C4-2B (cell line): ENCODE measurements at regions not wholly inside any gene's neighbourhood (a gene's known extent, or its start where the extent isn't known, plus 50 kb on each side); places are given as distances from the start of the nearest gene placed in this dataset.

Experiments
- ZFX ChIP-seq: fragments of 450-650 bp; IDR thresholded peaks from 2 replicates; pipeline ENCODE4 v1.6.1; 2017
- TF ChIP-seq, protein P1 (sequence below): fragments of 450-650 bp; conservative IDR thresholded peaks from 2 replicates; pipeline ENCODE4 v1.5.1; 2017; ENCODE audit warnings: mild to moderate bottlenecking

DNA sequence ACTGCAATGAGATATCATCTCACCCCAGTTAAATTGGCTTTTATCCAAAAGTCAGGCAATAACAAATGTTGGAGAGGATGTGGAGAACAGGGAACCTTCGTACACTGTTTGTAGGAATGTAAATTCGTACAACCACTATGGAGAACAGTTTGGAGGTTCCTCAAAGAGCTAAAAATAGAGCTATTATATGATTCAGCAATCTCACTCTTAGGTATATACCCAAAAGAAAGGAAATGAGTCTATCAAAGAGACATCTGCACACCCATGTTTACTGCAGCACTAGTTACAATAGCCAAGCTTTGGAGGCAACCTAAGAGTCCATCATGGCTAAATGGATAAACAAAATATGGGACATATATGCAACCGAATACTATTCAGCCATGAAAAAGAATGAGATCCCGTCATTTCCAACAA, 68.0 kb upstream of the HES1 start:
- TF ChIP-seq, protein P1, sequence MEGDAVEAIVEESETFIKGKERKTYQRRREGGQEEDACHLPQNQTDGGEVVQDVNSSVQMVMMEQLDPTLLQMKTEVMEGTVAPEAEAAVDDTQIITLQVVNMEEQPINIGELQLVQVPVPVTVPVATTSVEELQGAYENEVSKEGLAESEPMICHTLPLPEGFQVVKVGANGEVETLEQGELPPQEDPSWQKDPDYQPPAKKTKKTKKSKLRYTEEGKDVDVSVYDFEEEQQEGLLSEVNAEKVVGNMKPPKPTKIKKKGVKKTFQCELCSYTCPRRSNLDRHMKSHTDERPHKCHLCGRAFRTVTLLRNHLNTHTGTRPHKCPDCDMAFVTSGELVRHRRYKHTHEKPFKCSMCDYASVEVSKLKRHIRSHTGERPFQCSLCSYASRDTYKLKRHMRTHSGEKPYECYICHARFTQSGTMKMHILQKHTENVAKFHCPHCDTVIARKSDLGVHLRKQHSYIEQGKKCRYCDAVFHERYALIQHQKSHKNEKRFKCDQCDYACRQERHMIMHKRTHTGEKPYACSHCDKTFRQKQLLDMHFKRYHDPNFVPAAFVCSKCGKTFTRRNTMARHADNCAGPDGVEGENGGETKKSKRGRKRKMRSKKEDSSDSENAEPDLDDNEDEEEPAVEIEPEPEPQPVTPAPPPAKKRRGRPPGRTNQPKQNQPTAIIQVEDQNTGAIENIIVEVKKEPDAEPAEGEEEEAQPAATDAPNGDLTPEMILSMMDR: no peak
- no peak for TF ChIP-seq ZFX
